ENCODE measurements at regions not wholly inside any gene's neighbourhood (a gene's known extent, or its start where the extent isn't known, plus 50 kb on each side); places are given as distances from the start of the nearest gene placed in this dataset.
A peak's percentile ranks its signal among the peaks of the same experiment; 100 is the strongest.

DNA sequence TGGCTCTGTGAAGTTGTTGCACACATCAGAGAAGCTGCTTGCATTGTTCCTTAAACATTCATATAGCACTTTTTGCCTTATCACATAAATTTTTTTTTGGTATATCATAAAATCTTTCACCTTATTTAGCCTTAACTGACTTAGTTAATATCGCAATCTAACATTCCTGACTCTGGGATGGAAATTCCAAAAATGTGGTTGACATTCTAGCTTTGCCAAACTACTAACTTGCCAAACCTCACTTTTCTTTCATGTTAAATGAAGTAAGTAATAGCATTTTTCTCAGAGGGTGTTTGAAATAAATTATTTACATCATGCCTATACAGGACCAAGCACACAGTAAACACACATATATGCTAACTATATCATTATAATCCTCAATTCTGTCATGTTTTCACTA is 736.9 kb upstream of the PCDH9 start:
- no peaks in the 10 kb centered on the region for H3K27me3 ChIP-seq (ENCODE audit: control insufficient read depth, insufficient read depth, low read length)
- no peak overlapping the region for H3K27ac ChIP-seq (ENCODE audit: low read length)
- H3K4me1 ChIP-seq (ENCODE audit: control insufficient read depth, insufficient read depth, low read length): no peaks in the 10 kb centered on the region
- no CpG with 5 or more reads among the region's 1 CpG for whole genome bisulfite sequencing (ENCODE audit: insufficient coverage)
- H3K36me3 ChIP-seq (ENCODE audit: control insufficient read depth, insufficient read depth, low read length): no peaks in the 10 kb centered on the region
- H3K4me3 ChIP-seq (ENCODE audit: low read length): no peak overlapping the region
- DNase-seq: no peak
- H3K9me3 ChIP-seq (replicated peaks; ENCODE audit: control insufficient read depth, low read depth, low read length): no peaks in the 10 kb centered on the region

DNA sequence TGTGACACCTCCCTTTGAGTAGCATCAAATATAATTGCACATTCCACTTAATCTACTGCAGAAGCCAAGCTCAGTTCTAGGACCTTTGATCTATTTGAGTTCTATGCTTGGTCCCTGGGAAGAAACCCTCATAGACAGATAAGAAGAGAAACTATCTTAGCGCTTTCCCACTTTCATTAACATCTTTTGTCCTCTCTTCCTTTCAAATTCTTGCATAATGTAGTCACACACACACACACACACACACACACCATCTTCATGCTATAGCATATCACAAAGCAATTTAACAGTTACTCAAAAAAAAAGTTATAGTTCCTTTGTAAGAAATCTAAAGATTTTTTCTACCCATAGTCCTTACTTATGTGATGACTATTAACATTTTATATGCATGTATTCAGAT is 735.9 kb upstream of the PCDH9 start:
- no peak overlapping the region for H3K4me3 ChIP-seq (ENCODE audit: low read length)
- DNase-seq: no peak
- H3K9me3 ChIP-seq (replicated peaks; ENCODE audit: control insufficient read depth, low read depth, low read length): no peaks in the 10 kb centered on the region

DNA sequence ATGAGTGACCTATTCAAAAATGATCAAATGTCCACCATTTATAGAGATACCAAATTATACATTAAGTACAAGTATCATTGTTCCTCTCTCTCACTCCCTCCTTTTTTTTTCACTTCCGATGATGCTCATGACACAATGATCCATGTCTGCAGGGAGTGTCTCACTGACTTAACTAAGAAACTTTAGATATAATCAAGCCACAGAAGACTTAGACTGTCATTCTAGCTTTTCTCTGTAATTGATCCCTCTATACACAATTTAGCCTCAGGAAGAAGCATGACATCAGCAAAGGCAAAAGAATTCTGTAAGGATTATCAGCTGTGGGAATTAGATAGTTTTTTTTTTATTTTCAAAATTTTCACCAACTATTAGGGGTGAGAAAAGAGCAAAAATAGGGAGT is 734.9 kb upstream of the PCDH9 start:
- H3K27me3 ChIP-seq (ENCODE audit: control insufficient read depth, insufficient read depth, low read length): no peaks in the 10 kb centered on the region
- H3K9me3 ChIP-seq (replicated peaks; ENCODE audit: control insufficient read depth, low read depth, low read length): no peaks in the 10 kb centered on the region
- H3K4me1 ChIP-seq (ENCODE audit: control insufficient read depth, insufficient read depth, low read length): no peaks in the 10 kb centered on the region
- H3K4me3 ChIP-seq (ENCODE audit: low read length): no peak overlapping the region
- DNase-seq: no peak
- H3K27ac ChIP-seq (ENCODE audit: low read length): no peak overlapping the region
- no peaks in the 10 kb centered on the region for H3K36me3 ChIP-seq (ENCODE audit: control insufficient read depth, insufficient read depth, low read length)
- no CpG with 5 or more reads among the region's 1 CpG for WGBS (ENCODE audit: insufficient coverage)

More for the DNA sequence above, 735.9 kb upstream of the PCDH9 start:
- Histone ChIP-seq H3K36me3 (ENCODE audit: control insufficient read depth, insufficient read depth, low read length) (no peaks in the 10 kb centered on the region), H3K27ac (ENCODE audit: low read length) (no peak overlapping the region), H3K27me3 (ENCODE audit: control insufficient read depth, insufficient read depth, low read length) (no peaks in the 10 kb centered on the region), H3K4me1 (ENCODE audit: control insufficient read depth, insufficient read depth, low read length) (no peaks in the 10 kb centered on the region)
- WGBS (ENCODE audit: insufficient coverage): 100% methylated on average over 1 of the region's 1 CpG

DNA sequence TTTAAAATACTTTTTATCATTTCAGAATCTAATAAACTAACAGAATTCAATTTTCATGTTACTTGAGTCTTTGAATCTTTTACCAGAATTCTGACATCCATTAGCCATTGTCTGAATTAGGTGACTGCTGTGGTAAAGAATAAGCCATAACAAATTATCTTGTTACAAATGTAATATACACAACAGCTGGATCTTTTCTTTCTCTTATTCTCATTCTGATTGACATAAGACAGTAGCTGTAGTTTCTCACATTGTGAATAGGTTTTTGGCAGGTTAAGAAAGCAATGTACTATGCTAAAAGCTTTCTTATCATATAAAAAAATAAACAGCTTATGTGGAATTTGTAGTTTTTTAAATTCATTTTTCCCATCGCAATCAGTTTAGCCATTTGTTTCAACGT is 734.0 kb upstream of the PCDH9 start:
- DNase-seq: no peak
- H3K36me3 ChIP-seq (ENCODE audit: control insufficient read depth, insufficient read depth, low read length): no peaks in the 10 kb centered on the region
- H3K9me3 ChIP-seq (replicated peaks; ENCODE audit: control insufficient read depth, low read depth, low read length): no peaks in the 10 kb centered on the region
- WGBS (ENCODE audit: insufficient coverage): no CpG with 5 or more reads among the region's 2 CpGs
- no peak overlapping the region for H3K4me3 ChIP-seq (ENCODE audit: low read length)
- H3K4me1 ChIP-seq (ENCODE audit: control insufficient read depth, insufficient read depth, low read length): no peaks in the 10 kb centered on the region
- H3K27me3 ChIP-seq (ENCODE audit: control insufficient read depth, insufficient read depth, low read length): no peaks in the 10 kb centered on the region
- no peak overlapping the region for H3K27ac ChIP-seq (ENCODE audit: low read length)

DNA sequence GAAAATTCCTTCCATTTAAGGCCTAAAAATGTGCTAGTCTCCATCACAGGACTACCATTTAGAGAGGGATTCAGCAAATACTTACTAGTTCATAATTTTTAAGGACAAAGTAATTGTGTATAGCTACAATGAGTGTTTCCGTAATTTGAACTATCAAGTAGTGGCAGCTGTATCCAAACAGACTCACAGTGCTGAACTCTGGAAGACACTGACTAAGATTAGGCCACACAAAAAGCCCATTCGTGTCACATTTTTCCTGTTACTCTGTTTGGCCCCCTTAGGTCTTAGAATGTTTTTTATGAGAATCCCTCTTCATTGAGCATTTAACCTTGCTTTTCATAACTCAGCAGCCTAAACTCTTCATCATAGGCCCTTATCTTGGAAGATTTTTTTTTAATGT is 731.2 kb upstream of the PCDH9 start:
- Histone ChIP-seq H3K27ac (ENCODE audit: low read length) (no peak overlapping the region), H3K4me1 (ENCODE audit: control insufficient read depth, insufficient read depth, low read length) (no peaks in the 10 kb centered on the region), H3K27me3 (ENCODE audit: control insufficient read depth, insufficient read depth, low read length) (no peaks in the 10 kb centered on the region), H3K4me3 (ENCODE audit: low read length) (no peak overlapping the region), H3K36me3 (ENCODE audit: control insufficient read depth, insufficient read depth, low read length) (no peaks in the 10 kb centered on the region), H3K9me3 (replicated peaks; ENCODE audit: control insufficient read depth, low read depth, low read length) (no peaks in the 10 kb centered on the region)
- no CpG with 5 or more reads among the region's 2 CpGs for WGBS (ENCODE audit: insufficient coverage)
- DNase-seq: peak; percentile 1

DNA sequence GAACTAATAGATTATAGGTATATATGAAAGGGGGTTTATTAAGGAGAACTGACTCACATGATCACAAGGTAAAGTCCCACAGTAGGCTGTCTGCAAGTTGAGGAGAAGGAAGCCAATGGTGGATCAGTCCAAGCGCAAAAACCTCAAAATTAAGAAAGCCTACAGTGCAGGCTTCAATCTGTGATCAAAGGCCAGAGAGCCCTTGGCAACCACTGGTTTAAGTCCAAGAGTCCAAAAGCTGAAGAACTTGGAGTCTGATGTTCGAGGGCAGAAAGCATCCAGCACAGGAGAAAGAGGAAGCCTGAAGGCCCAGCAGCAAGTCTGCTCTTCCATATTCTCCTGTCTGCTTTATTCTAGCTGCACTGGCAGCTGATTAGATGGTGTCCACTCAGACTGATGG is 721.3 kb upstream of the PCDH9 start:
- no peak overlapping the region for H3K4me3 ChIP-seq (ENCODE audit: low read length)
- no peaks in the 10 kb centered on the region for H3K36me3 ChIP-seq (ENCODE audit: control insufficient read depth, insufficient read depth, low read length)
- no peak for DNase-seq
- 80% methylated on average over 2 of the region's 2 CpGs for WGBS (ENCODE audit: insufficient coverage)
- peaks cover 2% of the 10 kb centered on the region for H3K9me3 ChIP-seq (replicated peaks; ENCODE audit: control insufficient read depth, low read depth, low read length)
- H3K4me1 ChIP-seq (ENCODE audit: control insufficient read depth, insufficient read depth, low read length): no peaks in the 10 kb centered on the region
- no peak overlapping the region for H3K27ac ChIP-seq (ENCODE audit: low read length)
- H3K27me3 ChIP-seq (ENCODE audit: control insufficient read depth, insufficient read depth, low read length): no peaks in the 10 kb centered on the region

DNA sequence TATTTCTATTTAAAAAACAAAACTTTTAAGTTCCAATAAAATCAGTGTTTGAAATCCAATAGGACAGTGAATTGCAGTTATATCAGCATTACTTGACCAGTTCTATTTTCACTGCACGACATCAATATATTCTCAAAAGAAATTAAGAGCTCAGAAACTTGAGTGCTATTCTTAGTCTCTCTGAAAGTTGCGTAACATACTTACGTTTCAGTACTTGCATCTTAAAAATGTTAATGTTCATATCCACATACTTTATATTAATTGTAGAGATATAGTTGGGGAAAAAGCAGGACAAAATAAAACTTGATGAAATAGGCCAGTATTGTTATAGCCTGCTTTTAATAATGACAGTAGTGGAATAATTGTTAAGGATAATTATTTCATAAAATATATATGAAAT is 720.5 kb upstream of the PCDH9 start:
- peaks cover 2% of the 10 kb centered on the region for H3K9me3 ChIP-seq (replicated peaks; ENCODE audit: control insufficient read depth, low read depth, low read length)
- H3K4me3 ChIP-seq (ENCODE audit: low read length): no peak overlapping the region
- H3K27ac ChIP-seq (ENCODE audit: low read length): no peak overlapping the region
- no peak for DNase-seq
- H3K4me1 ChIP-seq (ENCODE audit: control insufficient read depth, insufficient read depth, low read length): no peaks in the 10 kb centered on the region
- H3K36me3 ChIP-seq (ENCODE audit: control insufficient read depth, insufficient read depth, low read length): no peaks in the 10 kb centered on the region
- no peaks in the 10 kb centered on the region for H3K27me3 ChIP-seq (ENCODE audit: control insufficient read depth, insufficient read depth, low read length)
- WGBS (ENCODE audit: insufficient coverage): no CpG with 5 or more reads among the region's 3 CpGs

DNA sequence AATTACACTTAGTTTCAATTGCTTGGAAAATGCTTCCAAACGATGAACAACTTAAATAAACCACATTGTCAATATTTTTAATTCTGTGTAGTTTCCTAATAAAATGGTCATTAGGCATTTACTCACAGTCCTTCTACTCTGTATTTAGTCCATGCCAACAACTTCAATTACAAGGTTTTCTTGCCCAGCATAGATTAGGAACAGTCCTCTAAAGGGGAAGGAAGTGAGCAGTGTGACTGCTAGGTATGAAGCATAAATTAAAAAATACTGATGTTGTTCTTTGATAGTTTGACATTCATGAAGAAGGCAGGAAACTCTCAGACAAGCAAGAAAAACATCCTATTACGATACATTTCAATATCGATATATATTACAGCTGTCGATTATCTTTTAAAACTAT is 716.0 kb upstream of the PCDH9 start:
- Histone ChIP-seq H3K27ac (ENCODE audit: low read length) (no peak overlapping the region), H3K36me3 (ENCODE audit: control insufficient read depth, insufficient read depth, low read length) (no peaks in the 10 kb centered on the region), H3K9me3 (replicated peaks; ENCODE audit: control insufficient read depth, low read depth, low read length) (no peaks in the 10 kb centered on the region), H3K4me3 (ENCODE audit: low read length) (no peak overlapping the region), H3K27me3 (ENCODE audit: control insufficient read depth, insufficient read depth, low read length) (no peaks in the 10 kb centered on the region), H3K4me1 (ENCODE audit: control insufficient read depth, insufficient read depth, low read length) (no peaks in the 10 kb centered on the region)
- WGBS (ENCODE audit: insufficient coverage): no CpG with 5 or more reads among the region's 4 CpGs
- no peak for DNase-seq

DNA sequence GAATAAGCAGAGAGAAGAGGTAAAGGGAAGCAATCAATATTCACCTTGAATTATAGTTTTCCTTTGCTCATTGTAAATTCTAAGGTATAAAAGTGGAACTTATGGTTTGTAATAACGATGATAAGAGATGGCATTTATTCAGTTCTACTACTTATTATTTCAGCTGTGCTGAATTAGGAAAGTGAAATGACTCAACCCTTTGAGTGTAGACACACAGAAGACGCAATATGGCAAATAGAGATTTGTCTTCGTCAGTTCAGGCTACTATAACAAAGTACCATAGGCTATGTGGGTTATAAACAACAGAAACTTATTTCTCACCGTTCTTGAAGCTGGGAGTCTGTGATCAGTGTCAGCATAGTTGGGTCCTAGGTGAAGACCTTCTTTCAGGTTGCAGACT is 713.0 kb upstream of the PCDH9 start:
- Histone ChIP-seq H3K36me3 (ENCODE audit: control insufficient read depth, insufficient read depth, low read length) (no peaks in the 10 kb centered on the region), H3K27me3 (ENCODE audit: control insufficient read depth, insufficient read depth, low read length) (no peaks in the 10 kb centered on the region), H3K4me3 (ENCODE audit: low read length) (no peak overlapping the region), H3K27ac (ENCODE audit: low read length) (no peak overlapping the region), H3K4me1 (ENCODE audit: control insufficient read depth, insufficient read depth, low read length) (no peaks in the 10 kb centered on the region), H3K9me3 (replicated peaks; ENCODE audit: control insufficient read depth, low read depth, low read length) (no peaks in the 10 kb centered on the region)
- DNase-seq: no peak
- WGBS (ENCODE audit: insufficient coverage): no CpG with 5 or more reads among the region's 4 CpGs

DNA sequence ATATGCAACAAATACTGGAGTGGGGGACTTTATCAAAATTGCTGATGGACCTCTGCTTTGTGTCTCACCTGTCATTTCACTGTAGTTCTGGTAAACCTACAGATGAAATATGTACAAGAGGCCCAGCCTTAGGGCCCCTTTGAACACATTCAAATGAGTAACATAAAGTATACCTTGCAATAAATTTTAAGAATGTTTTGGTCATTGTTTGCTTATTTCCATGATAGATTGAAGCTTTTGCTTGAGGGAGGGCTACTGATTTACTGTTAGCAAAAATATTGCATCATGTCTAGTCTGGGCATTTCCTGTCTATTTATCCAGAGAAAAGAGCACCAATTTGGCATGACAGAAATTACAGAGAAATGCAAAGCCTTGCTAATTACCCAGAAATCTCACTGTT is 705.5 kb upstream of the PCDH9 start:
- no peak overlapping the region for H3K27ac ChIP-seq (ENCODE audit: low read length)
- no peaks in the 10 kb centered on the region for H3K9me3 ChIP-seq (replicated peaks; ENCODE audit: control insufficient read depth, low read depth, low read length)
- H3K4me3 ChIP-seq (ENCODE audit: low read length): no peak overlapping the region
- H3K27me3 ChIP-seq (ENCODE audit: control insufficient read depth, insufficient read depth, low read length): no peaks in the 10 kb centered on the region
- no peak for DNase-seq
- no peaks in the 10 kb centered on the region for H3K4me1 ChIP-seq (ENCODE audit: control insufficient read depth, insufficient read depth, low read length)
- H3K36me3 ChIP-seq (ENCODE audit: control insufficient read depth, insufficient read depth, low read length): no peaks in the 10 kb centered on the region

DNA sequence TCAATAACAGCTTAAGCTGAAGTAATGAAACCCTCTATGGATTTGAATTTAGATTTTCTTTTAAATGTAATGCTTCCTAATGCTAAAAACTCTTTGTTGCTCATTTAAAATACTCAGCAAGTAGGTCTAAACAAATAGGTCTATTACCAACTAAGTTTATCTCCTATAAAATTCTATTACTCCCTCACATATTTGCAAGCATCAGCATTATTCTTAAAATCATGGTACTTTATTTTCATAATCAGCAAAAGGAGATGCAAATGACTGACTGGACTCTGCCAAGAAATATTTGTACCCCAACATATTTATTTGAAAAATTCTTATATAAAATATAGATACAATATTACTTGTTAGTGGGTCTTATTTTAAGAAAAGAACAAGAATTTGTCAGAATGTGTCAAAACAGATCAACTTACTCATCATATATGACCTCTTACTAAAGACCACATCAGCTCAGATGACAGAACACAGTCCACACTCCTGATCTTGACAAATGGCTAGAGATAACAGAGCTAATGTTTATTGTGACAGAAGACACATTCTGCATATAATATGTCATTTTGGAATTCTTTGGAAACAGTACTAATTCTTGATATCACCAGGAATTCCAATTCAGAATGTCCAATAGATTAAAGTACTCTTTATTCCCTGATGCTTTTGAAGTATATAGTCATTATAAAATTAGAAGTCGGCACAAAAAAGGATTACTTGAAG is 704.6 kb upstream of the PCDH9 start:
- no peak for DNase-seq
- no CpG with 5 or more reads among the region's 1 CpG for WGBS (ENCODE audit: insufficient coverage)
- no peak overlapping the region for H3K27ac ChIP-seq (ENCODE audit: low read length)

More for the DNA sequence above, 704.6 kb upstream of the PCDH9 start:
- Histone ChIP-seq H3K9me3 (replicated peaks; ENCODE audit: control insufficient read depth, low read depth, low read length) (no peaks in the 10 kb centered on the region), H3K27me3 (ENCODE audit: control insufficient read depth, insufficient read depth, low read length) (no peaks in the 10 kb centered on the region), H3K36me3 (ENCODE audit: control insufficient read depth, insufficient read depth, low read length) (no peaks in the 10 kb centered on the region), H3K4me3 (ENCODE audit: low read length) (no peak overlapping the region), H3K4me1 (ENCODE audit: control insufficient read depth, insufficient read depth, low read length) (no peaks in the 10 kb centered on the region)

All from muscle of leg (tissue), 3 donors.